ENCODE measurements at regions not wholly inside any gene's neighbourhood (a gene's known extent, or its start where the extent isn't known, plus 50 kb on each side); places are given as distances from the start of the nearest gene placed in this dataset.

GRCh38 chr22:33194529-33195077, 136.4 kb upstream of the SYN3 start:
- no peak for DNase-seq (ENCODE audit: low read depth, low spot score)
- CTCF ChIA-PET: no interaction called here
- H3K27me3 ChIP-seq (replicated peaks in 1 of 2; ENCODE audit: control insufficient read depth in 2 of 2, insufficient read depth in 2 of 2, low read length in 1 of 2): no peaks in the 10 kb centered on the region
- no TSS peak for BruUV-seq (replicated peaks)
- no peak overlapping the region for H3K27ac ChIP-seq (ENCODE audit: control insufficient read depth, insufficient read depth)
- H3K4me2 ChIP-seq (ENCODE audit: control insufficient read depth, insufficient read depth): no peak overlapping the region
- H2AFZ ChIP-seq (ENCODE audit: control insufficient read depth, low read depth, low read length): no peak overlapping the region
- in situ Hi-C loops (cut with MboI) (no loop called here), intact Hi-C loops (cut with micrococcal nuclease; ENCODE audit: unreplicated experiment) (no loop called here)
- no peak overlapping the region for H3K4me3 ChIP-seq
- RAD21 ChIA-PET (ENCODE audit: unreplicated experiment): no interaction called here
- 32% methylated on average over 3 of the region's 3 CpGs for WGBS (ENCODE audit: insufficient coverage, insufficient replicate concordance, low lambda C conversion rate, missing lambda C conversion rate)
- no peaks in the 10 kb centered on the region for H4K20me1 ChIP-seq (ENCODE audit: control insufficient read depth, insufficient read depth)
- H3K79me2 ChIP-seq (ENCODE audit: control insufficient read depth, insufficient read depth, low read length): no peaks in the 10 kb centered on the region
- H3K36me3 ChIP-seq (ENCODE audit: control insufficient read depth in 2 of 2, insufficient read depth in 2 of 2, low read length in 1 of 2): no peaks in the 10 kb centered on the region
- no peaks in the 10 kb centered on the region for H3K4me1 ChIP-seq (ENCODE audit: control insufficient read depth, insufficient read depth, low read length)
- SMC1A ChIA-PET (ENCODE audit: uncharacterized antibody, unreplicated experiment): no interaction called here
- no peak overlapping the region for H3K9ac ChIP-seq (ENCODE audit: control insufficient read depth, insufficient read depth, low read length)
- no peak for ATAC-seq
- H3K9me3 ChIP-seq (replicated peaks; ENCODE audit: control insufficient read depth, insufficient read depth, low read length): no peaks in the 10 kb centered on the region; the same call in 2 of the 3 replicates
- FAIRE-seq: no peak
- POLR2A ChIA-PET: no interaction called here
- TF ChIP-seq CHD2 (IDR thresholded peaks at IDR 0.05; ENCODE audit: borderline replicate concordance, low read depth, low read length) (no peak), SPI1 (IDR thresholded peaks at IDR 0.05; ENCODE audit: borderline replicate concordance, insufficient read depth, low read depth, low read length) (no peak), ETV6 (conservative IDR thresholded peaks at IDR 0.05 in 1 of 2, IDR thresholded peaks at IDR 0.05 in 1 of 2; ENCODE audit: borderline replicate concordance in 1 of 2, low read depth in 1 of 2) (no peak), SIX5 (IDR thresholded peaks at IDR 0.05; ENCODE audit: low read depth, low read length, severe bottlenecking) (no peak), CREM (IDR thresholded peaks at IDR 0.05; ENCODE audit: low read depth) (no peak), KDM1A (IDR thresholded peaks at IDR 0.05; ENCODE audit: borderline replicate concordance) (no peak), BHLHE40 (IDR thresholded peaks at IDR 0.05; ENCODE audit: borderline replicate concordance in 1 of 2, low read depth in 2 of 2, low read length in 1 of 2) (no peak), MYC (IDR thresholded peaks at IDR 0.05; ENCODE audit: insufficient read depth, insufficient read length, insufficient replicate concordance, low read length, severe bottlenecking) (no peak), STAT3 (IDR thresholded peaks at IDR 0.05; ENCODE audit: low read depth, low read length) (no peak), IRF4 (IDR thresholded peaks at IDR 0.05; ENCODE audit: low read depth, low read length) (no peak), IKZF2 (IDR thresholded peaks at IDR 0.05) (no peak), MAX (IDR thresholded peaks at IDR 0.05; ENCODE audit: low read depth, low read length) (no peak), CBX3 (IDR thresholded peaks at IDR 0.05; ENCODE audit: borderline replicate concordance, low read depth) (no peak), MEF2A (IDR thresholded peaks at IDR 0.05; ENCODE audit: insufficient read depth, low read depth, low read length) (no peak), ZZZ3 (IDR thresholded peaks at IDR 0.05; ENCODE audit: control insufficient read depth, insufficient read length, low read depth) (no peak), USF1 (IDR thresholded peaks at IDR 0.05; ENCODE audit: borderline replicate concordance, extremely low read length, insufficient read depth, low read depth, low read length) (no peak), ELK1 (IDR thresholded peaks at IDR 0.05; ENCODE audit: low read depth, low read length) (no peak), KLF5 (IDR thresholded peaks at IDR 0.05; ENCODE audit: partially characterized antibody) (no peak)
